Spinal cord (tissue), 9 donors: ENCODE measurements at regions not wholly inside any gene's neighbourhood (a gene's known extent, or its start where the extent isn't known, plus 50 kb on each side); places are given as distances from the start of the nearest gene placed in this dataset.
"Not testable (repeated sequence)": the region's sequence is repeated elsewhere in the genome, so short reads cannot be mapped to it uniquely, and the experiment has no call there.

ENCODE experiments used
- DNase-seq, 6 donors: peaks; one replicate each; pipeline versions ENCODE4 v3.0.0 to v3.0.0-alpha.2; 2013 to 2015; ENCODE audit warnings: low spot score in 6 of 6, low read depth in 4 of 6
- H3K27ac ChIP-seq: one replicate; pipeline ENCODE4 v1.5.1; 2013; ENCODE audit warnings: low read depth, low read length, control low read depth
- H3K27me3 ChIP-seq: one replicate; pipeline ENCODE4 v1.6.1; 2013; ENCODE audit warnings: low read length; ENCODE audit not compliant: control insufficient read depth, insufficient read depth
- H3K36me3 ChIP-seq: one replicate; pipeline ENCODE4 v1.6.1; 2013; ENCODE audit warnings: low read length; ENCODE audit not compliant: control insufficient read depth, insufficient read depth
- H3K4me1 ChIP-seq: one replicate; pipeline ENCODE4 v1.6.1; 2013; ENCODE audit warnings: low read length; ENCODE audit not compliant: control insufficient read depth, insufficient read depth
- H3K4me3 ChIP-seq: one replicate; pipeline ENCODE4 v1.5.1; 2013; ENCODE audit warnings: low read depth, low read length, control low read depth
- H3K9me3 ChIP-seq: one replicate; pipeline ENCODE4 v1.6.1; 2013; ENCODE audit warnings: low read length; ENCODE audit not compliant: control insufficient read depth, insufficient read depth
- WGBS: methylation state at CpG from one replicate; pipeline ENCODE4 v1.1.5; 2013; ENCODE audit warnings: missing lambda C conversion rate; ENCODE audit not compliant: insufficient coverage; 5-methylcytosine and 5-hydroxymethylcytosine counted together
- donor health status: healthy.

GRCh38 chr11:109698237-109698636 is 276.2 kb downstream of the C11orf87 start:
- Histone ChIP-seq H3K27me3 (no peaks in the 10 kb centered on the region), H3K9me3 (peaks cover 9% of the 10 kb centered on the region), H3K36me3 (no peaks in the 10 kb centered on the region), H3K4me1 (no peaks in the 10 kb centered on the region), H3K27ac (no peak overlapping the region), H3K4me3 (no peak overlapping the region)
- DNase-seq, result no peak

- Histone ChIP-seq H3K36me3 (no peaks in the 10 kb centered on the region), H3K4me1 (no peaks in the 10 kb centered on the region), H3K27me3 (no peaks in the 10 kb centered on the region), H3K9me3 (no peaks in the 10 kb centered on the region), H3K27ac (no peak overlapping the region), H3K4me3 (no peak overlapping the region)
- no peak for DNase-seq
- 46% methylated on average over 3 of the region's 4 CpGs for WGBS
Measured at GRCh38 chr11:109704432-109704831, 282.4 kb downstream of the C11orf87 start.

- WGBS, result 93% methylated on average over 1 of the region's 1 CpG
- Histone ChIP-seq H3K27me3 (no peaks in the 10 kb centered on the region), H3K27ac (no peak overlapping the region), H3K36me3 (no peaks in the 10 kb centered on the region), H3K9me3 (no peaks in the 10 kb centered on the region), H3K4me1 (no peaks in the 10 kb centered on the region), H3K4me3 (no peak overlapping the region)
- no peak for DNase-seq
Measured at GRCh38 chr11:109706945-109707344, 285.0 kb downstream of the C11orf87 start.

- Histone ChIP-seq H3K9me3 (no peaks in the 10 kb centered on the region), H3K27ac (no peak overlapping the region), H3K27me3 (no peaks in the 10 kb centered on the region), H3K4me1 (no peaks in the 10 kb centered on the region), H3K36me3 (no peaks in the 10 kb centered on the region), H3K4me3 (no peak overlapping the region)
- WGBS, result 100% methylated on average over 1 of the region's 2 CpGs
- DNase-seq, result no peak
Measured at GRCh38 chr11:109707411-109707810, 285.4 kb downstream of the C11orf87 start.

GRCh38 chr11:109708184-109708583 is 286.2 kb downstream of the C11orf87 start:
- Histone ChIP-seq H3K27ac (no peak overlapping the region), H3K4me3 (no peak overlapping the region), H3K9me3 (peaks cover 1% of the 10 kb centered on the region), H3K27me3 (no peaks in the 10 kb centered on the region), H3K4me1 (no peaks in the 10 kb centered on the region), H3K36me3 (no peaks in the 10 kb centered on the region)
- no peak for DNase-seq
- no CpG with 5 or more reads among the region's 1 CpG for WGBS

- not testable (repeated sequence) for DNase-seq, H3K27ac ChIP-seq, H3K4me1 ChIP-seq, H3K36me3 ChIP-seq, H3K27me3 ChIP-seq, H3K4me3 ChIP-seq, H3K9me3 ChIP-seq
- WGBS, result 100% methylated on average over 2 of the region's 2 CpGs
Measured at GRCh38 chr11:109714444-109714843, 292.5 kb downstream of the C11orf87 start.

- DNase-seq, H3K4me1 ChIP-seq, H3K9me3 ChIP-seq, H3K27me3 ChIP-seq, H3K36me3 ChIP-seq, H3K27ac ChIP-seq, H3K4me3 ChIP-seq: not testable (repeated sequence)
- WGBS, result 90% methylated on average over 2 of the region's 4 CpGs
Measured at GRCh38 chr11:109715424-109715823, 293.4 kb downstream of the C11orf87 start.

GRCh38 chr11:109726061-109726460 is 304.1 kb downstream of the C11orf87 start:
- DNase-seq, result no peak

GRCh38 chr11:109728056-109728455 is 306.1 kb downstream of the C11orf87 start:
- H3K9me3 ChIP-seq, result no peaks in the 10 kb centered on the region
- no peaks in the 10 kb centered on the region for H3K36me3 ChIP-seq
- H3K4me3 ChIP-seq, result no peak overlapping the region
- no peak for DNase-seq
- H3K4me1 ChIP-seq, result no peaks in the 10 kb centered on the region
- no peaks in the 10 kb centered on the region for H3K27me3 ChIP-seq
- WGBS, result no CpG with 5 or more reads among the region's 1 CpG
- no peak overlapping the region for H3K27ac ChIP-seq

More at GRCh38 chr11:109726061-109726460, 304.1 kb downstream of the C11orf87 start:
- H3K27me3 ChIP-seq, result no peaks in the 10 kb centered on the region
- H3K4me1 ChIP-seq, result no peaks in the 10 kb centered on the region
- H3K4me3 ChIP-seq, result no peak overlapping the region
- H3K36me3 ChIP-seq, result no peaks in the 10 kb centered on the region
- H3K9me3 ChIP-seq, result no peaks in the 10 kb centered on the region
- 90% methylated on average over 2 of the region's 2 CpGs for WGBS
- H3K27ac ChIP-seq, result no peak overlapping the region

GRCh38 chr11:109729761-109730160 is 307.8 kb downstream of the C11orf87 start:
- Histone ChIP-seq H3K27ac (no peak overlapping the region), H3K9me3 (no peaks in the 10 kb centered on the region), H3K4me3 (no peak overlapping the region), H3K27me3 (no peaks in the 10 kb centered on the region), H3K4me1 (no peaks in the 10 kb centered on the region), H3K36me3 (no peaks in the 10 kb centered on the region)
- DNase-seq, result no peak
- WGBS, result 95% methylated on average over 3 of the region's 4 CpGs
